ENCODE measurements at regions not wholly inside any gene's neighbourhood (a gene's known extent, or its start where the extent isn't known, plus 50 kb on each side); places are given as distances from the start of the nearest gene placed in this dataset.

- TF ChIP-seq EZH2 (IDR thresholded peaks at IDR 0.05; ENCODE audit: borderline replicate concordance, insufficient read depth, low read depth, low read length, poor library complexity, severe bottlenecking) = no peak
- TF ChIP-seq, protein P1, sequence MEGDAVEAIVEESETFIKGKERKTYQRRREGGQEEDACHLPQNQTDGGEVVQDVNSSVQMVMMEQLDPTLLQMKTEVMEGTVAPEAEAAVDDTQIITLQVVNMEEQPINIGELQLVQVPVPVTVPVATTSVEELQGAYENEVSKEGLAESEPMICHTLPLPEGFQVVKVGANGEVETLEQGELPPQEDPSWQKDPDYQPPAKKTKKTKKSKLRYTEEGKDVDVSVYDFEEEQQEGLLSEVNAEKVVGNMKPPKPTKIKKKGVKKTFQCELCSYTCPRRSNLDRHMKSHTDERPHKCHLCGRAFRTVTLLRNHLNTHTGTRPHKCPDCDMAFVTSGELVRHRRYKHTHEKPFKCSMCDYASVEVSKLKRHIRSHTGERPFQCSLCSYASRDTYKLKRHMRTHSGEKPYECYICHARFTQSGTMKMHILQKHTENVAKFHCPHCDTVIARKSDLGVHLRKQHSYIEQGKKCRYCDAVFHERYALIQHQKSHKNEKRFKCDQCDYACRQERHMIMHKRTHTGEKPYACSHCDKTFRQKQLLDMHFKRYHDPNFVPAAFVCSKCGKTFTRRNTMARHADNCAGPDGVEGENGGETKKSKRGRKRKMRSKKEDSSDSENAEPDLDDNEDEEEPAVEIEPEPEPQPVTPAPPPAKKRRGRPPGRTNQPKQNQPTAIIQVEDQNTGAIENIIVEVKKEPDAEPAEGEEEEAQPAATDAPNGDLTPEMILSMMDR (IDR thresholded peaks at IDR 0.05) = no peak
Measured at GRCh38 chr18:25764777-25765176, 325.6 kb downstream of the SS18 start.

Measured in B cell (primary cell).